AG04449 (cell line): ENCODE measurements at regions not wholly inside any gene's neighbourhood (a gene's known extent, or its start where the extent isn't known, plus 50 kb on each side); places are given as distances from the start of the nearest gene placed in this dataset.

Experiments used
- CTCF ChIA-PET: fragments of 350-600 bp; formaldehyde crosslinking; extraction: SDS; loops from one replicate; lab custom pipeline; 2021; ENCODE audit warnings: antibody characterized with exemption; lab: Yijun Ruan, JAX
- POLR2A ChIA-PET: fragments of 400-600, 350-600 bp; formaldehyde crosslinking; extraction: SDS; loops from one replicate; lab custom pipeline; 2020; ENCODE audit warnings: antibody characterized with exemption, inconsistent platforms; lab: Yijun Ruan, JAX
- DNase-seq: peaks from one replicate; pipeline ENCODE4 v3.0.0-alpha.2; 2010; ENCODE audit warnings: low read depth, low spot score
- H3K4me3 ChIP-seq: 2 replicates; pipeline ENCODE4 v1.5.1; 2011; ENCODE audit warnings: low read depth, mild to moderate bottlenecking, control low read depth, low read length
- TF ChIP-seq, protein P1 (sequence below): IDR thresholded peaks from one replicate; pipeline ENCODE4 v1.5.1; 2011; ENCODE audit warnings: mild to moderate bottlenecking, moderate library complexity, low read length, control low read depth, inconsistent platforms; ENCODE audit not compliant: insufficient read depth; ENCODE audit errors: missing control alignments

DNA sequence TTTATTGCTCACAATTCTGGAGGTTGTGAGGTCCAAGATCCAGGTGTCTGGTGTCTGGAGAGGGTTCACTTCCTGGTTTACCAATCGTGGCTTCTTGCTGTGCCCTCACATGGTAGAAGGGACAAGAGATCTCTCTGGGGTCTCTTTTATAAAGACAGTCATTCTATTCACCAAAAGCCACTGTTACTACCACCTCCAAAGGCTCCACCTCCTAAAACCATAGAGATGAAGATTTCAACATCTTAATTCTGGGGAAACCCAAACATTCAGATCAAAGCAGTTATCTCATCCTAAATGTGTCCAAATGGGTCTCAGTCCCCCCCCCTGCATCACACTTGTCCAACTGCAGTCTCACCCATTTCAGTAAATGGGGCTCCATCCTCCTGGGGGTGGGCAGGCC, 132.9 kb upstream of the XYLT1 start:
- ChIA-PET POLR2A (no interaction called here), CTCF (interaction anchor here (1.5 kb wide), 1 partner anchor 25 kb away, joined by 3 read pairs; no protein-coding TSS in a partner anchor)
- TF ChIP-seq, protein P1, sequence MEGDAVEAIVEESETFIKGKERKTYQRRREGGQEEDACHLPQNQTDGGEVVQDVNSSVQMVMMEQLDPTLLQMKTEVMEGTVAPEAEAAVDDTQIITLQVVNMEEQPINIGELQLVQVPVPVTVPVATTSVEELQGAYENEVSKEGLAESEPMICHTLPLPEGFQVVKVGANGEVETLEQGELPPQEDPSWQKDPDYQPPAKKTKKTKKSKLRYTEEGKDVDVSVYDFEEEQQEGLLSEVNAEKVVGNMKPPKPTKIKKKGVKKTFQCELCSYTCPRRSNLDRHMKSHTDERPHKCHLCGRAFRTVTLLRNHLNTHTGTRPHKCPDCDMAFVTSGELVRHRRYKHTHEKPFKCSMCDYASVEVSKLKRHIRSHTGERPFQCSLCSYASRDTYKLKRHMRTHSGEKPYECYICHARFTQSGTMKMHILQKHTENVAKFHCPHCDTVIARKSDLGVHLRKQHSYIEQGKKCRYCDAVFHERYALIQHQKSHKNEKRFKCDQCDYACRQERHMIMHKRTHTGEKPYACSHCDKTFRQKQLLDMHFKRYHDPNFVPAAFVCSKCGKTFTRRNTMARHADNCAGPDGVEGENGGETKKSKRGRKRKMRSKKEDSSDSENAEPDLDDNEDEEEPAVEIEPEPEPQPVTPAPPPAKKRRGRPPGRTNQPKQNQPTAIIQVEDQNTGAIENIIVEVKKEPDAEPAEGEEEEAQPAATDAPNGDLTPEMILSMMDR, result no peak
- no peak for DNase-seq
- H3K4me3 ChIP-seq, result no peak overlapping the region

DNA sequence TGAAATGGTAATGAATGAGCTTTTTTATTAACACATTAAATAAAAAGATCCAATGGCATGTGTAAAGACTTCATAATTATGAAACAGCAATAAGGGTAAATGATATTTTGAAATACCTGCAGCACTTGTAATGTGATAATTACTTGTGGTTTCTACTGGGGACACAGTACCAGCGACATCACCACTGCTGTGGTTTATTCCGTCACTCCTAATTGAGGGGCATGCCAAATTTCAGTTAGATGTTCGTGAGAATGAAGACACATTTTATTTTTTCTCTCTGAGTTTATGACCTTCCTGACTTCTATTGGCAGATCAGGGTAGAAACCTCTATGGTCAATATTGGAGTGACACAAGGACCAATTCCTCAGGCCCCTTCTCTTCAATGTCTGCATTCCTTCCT, 131.9 kb upstream of the XYLT1 start:
- ChIA-PET CTCF (interaction anchor here (1.5 kb wide), 1 partner anchor 24 kb away, joined by 3 read pairs; no protein-coding TSS in a partner anchor), POLR2A (interaction anchor here (0.6 kb wide), 1 partner anchor 45 kb away, joined by 3 read pairs; no protein-coding TSS in a partner anchor)
- no peak overlapping the region for H3K4me3 ChIP-seq
- TF ChIP-seq, protein P1, result no peak
- no peak for DNase-seq

DNA sequence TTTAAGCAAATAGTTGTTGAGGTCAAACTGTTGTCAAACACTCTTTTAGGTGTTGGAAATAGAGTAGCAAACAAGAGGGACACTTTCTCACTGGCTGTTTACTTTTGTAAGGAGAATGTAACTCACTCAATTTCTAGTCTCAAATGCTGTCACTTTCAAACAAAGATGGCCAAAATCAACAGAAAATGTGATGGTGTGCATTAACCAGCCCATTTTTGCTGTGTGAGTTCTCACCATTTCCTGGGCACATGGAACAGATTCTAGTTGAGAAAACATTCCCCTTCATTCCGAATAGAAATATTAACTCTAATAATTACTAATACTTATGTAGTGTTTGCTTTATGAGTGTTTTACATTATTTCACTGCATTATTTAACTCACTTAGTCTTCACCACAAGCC, 128.2 kb upstream of the XYLT1 start:
- POLR2A ChIA-PET, result no interaction called here
- CTCF ChIA-PET, result interaction anchor here (0.6 kb wide), 1 partner anchor 397 kb away, joined by 3 read pairs; no protein-coding TSS in a partner anchor
- no peak for DNase-seq
- TF ChIP-seq, protein P1, result no peak
- no peak overlapping the region for H3K4me3 ChIP-seq

DNA sequence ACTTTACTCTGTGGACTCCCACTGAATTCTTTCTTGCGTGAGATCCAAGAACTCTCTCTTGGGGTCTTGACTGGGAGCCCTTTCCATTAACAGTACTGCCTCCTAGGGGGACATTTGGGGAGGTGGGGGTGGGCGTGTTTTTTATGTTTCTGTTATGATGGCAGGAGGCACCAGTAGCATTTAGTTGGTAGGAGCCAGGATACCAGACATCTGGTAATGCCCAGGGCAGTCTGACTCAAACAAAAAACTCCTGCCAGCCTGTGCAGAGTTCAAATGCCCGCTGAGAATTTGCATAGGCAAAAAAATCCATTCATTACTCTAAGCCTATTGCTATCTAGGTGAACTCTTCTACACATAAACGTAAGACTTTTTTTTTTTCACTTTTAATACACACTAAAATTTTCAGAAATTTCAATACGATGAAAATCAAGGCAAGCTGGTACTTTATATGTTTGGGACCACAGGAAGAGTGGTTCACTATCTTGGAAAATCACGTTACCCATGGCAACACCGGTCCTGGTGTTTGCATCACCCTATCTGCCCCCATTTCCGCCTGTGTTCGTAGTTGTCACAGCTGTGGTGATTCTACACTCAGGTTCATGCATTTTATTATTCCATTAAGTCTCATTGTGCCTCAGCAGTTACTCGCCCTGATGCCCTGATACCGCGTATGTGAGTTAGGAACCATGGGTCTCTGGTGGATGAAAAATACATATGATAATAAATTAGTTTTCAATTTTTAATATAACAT, 121.1 kb upstream of the XYLT1 start:
- H3K4me3 ChIP-seq, result no peak overlapping the region
- no peak for DNase-seq
- TF ChIP-seq, protein P1, result no peak
- POLR2A ChIA-PET, result no interaction called here
- CTCF ChIA-PET, result interaction anchor here (4.0 kb wide), 1 partner anchor 12 kb away, joined by 17 read pairs; no protein-coding TSS in a partner anchor

DNA sequence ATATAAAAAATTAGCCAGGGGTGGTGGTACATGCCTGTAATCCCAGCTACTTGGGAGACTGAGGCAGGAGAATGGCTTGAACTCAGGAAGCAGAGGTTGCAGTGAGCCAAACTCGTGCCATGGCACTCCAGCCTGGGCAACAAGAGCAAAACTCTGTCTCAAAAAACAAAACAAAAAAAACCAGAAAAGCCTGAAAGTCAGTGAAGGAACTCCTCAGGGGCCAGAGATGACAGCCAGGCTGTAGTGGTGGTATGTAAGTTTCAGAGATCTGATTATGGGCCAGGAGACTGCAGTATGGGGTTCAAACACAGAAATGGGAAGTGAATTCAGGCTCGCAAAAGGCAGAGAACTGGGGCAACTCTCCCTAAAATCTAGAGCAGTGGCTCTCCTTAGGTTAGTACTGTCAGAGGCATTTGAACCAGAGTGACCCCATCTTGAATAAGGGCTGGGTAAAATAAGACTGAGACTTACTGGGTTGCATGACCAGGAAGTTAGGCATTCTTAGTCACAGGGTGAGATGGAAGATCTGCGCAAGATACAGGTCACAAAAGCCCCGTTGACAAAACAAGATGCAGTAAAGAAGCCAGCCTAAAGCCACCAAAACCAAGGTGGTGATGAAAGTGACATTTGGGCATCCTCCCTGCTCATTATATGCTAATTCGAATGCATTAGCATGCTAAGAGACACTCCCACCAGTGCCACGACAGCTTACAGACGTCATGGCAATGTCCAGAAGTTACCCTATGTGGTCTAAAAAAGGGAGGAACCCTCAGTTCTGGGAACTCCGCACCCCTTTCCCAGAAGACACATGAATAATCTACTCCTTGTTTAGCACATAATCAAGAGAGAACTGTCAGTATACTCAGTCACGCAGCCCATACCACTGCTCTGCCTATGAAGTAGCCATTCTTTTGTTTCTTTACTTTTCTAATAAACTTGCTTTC, 120.2 kb upstream of the XYLT1 start:
- no peak overlapping the region for H3K4me3 ChIP-seq
- CTCF ChIA-PET, result interaction anchor here (4.0 kb wide), 1 partner anchor 12 kb away, joined by 17 read pairs; no protein-coding TSS in a partner anchor
- DNase-seq, result no peak
- TF ChIP-seq, protein P1, result no peak
- POLR2A ChIA-PET, result no interaction called here
